Kidney (tissue), 13 donors: ENCODE measurements at regions not wholly inside any gene's neighbourhood (a gene's known extent, or its start where the extent isn't known, plus 50 kb on each side); places are given as distances from the start of the nearest gene placed in this dataset.

Source experiments
- DNase-seq, 5 donors: peaks; one replicate each; pipeline ENCODE4 v3.0.0-alpha.2; 2013 to 2020
- FAIRE-seq: peaks from 2 replicates; lab custom pipeline; 2012; peaks lifted over from hg19 to GRCh38; lab: Jason Lieb, UNC
- H3K27ac ChIP-seq, 2 donors: one replicate each; pipeline ENCODE4 v1.7.0; 2013; ENCODE audit warnings: low read depth in 2 of 2, low read length in 2 of 2, inconsistent platforms in 1 of 2
- H3K27me3 ChIP-seq: one replicate; pipeline ENCODE4 v1.7.1; 2013; ENCODE audit warnings: low read length, inconsistent platforms; ENCODE audit not compliant: control insufficient read depth, insufficient read depth
- H3K36me3 ChIP-seq, 3 donors: one replicate each; pipeline versions ENCODE4 v1.7.0 to v1.7.1; 2013; ENCODE audit warnings: low read length in 3 of 3, control low read depth in 1 of 3, inconsistent platforms in 1 of 3; ENCODE audit not compliant: insufficient read depth in 3 of 3, control insufficient read depth in 2 of 3
- H3K4me1 ChIP-seq, 3 donors: one replicate each; pipeline versions ENCODE4 v1.7.0 to v1.7.1; 2013; ENCODE audit warnings: low read length in 3 of 3, inconsistent platforms in 1 of 3, low read depth in 1 of 3; ENCODE audit not compliant: control insufficient read depth in 2 of 3, insufficient read depth in 2 of 3
- H3K4me3 ChIP-seq, 3 donors: one replicate each; pipeline versions ENCODE4 v1.7.0 to v1.8.1; 2013; ENCODE audit warnings: low read length in 3 of 3, control low read depth in 1 of 3, inconsistent platforms in 1 of 3
- H3K9ac ChIP-seq, 3 donors: one replicate each; pipeline versions ENCODE4 v1.7.0 to v1.7.1; 2013; ENCODE audit warnings: low read length in 3 of 3, control low read depth in 1 of 3, inconsistent platforms in 1 of 3
- H3K9me3 ChIP-seq, 3 donors: one replicate each; pipeline versions ENCODE4 v1.7.0 to v1.7.1; 2013; ENCODE audit warnings: low read length in 3 of 3, control low read depth in 1 of 3, inconsistent platforms in 1 of 3; ENCODE audit not compliant: control insufficient read depth in 2 of 3, insufficient read depth in 1 of 3
- CTCF ChIP-seq: IDR thresholded peaks from 3 replicates; pipeline ENCODE4 v1.5.1; 2012; ENCODE audit warnings: mild to moderate bottlenecking, moderate library complexity, borderline replicate concordance; ENCODE audit not compliant: insufficient read depth; ENCODE audit errors: extremely low read depth
- intact Hi-C: fragments of 100-400 bp; cut with DNase I; formaldehyde crosslinking; loops from one replicate; pipeline ENCODE4 v1.11.1; 2022
- donor health status: control.
- donor health status: control.
- donor health status: control.
- donor health status: control.
- donor health status: control.
- donor health status: DM: yes; HTN: yes; CAD: no.
- donor health status: Normal renal cell carcinoma (clear cell type).

- Histone ChIP-seq H3K36me3 (no peaks in the 10 kb centered on the region), H3K9me3 (no peaks in the 10 kb centered on the region), H3K4me1 (peaks cover 0 to 19% (median 18%) of the 10 kb centered on the region in 3 donors), H3K27ac (peak overlapping the region; percentile 8 to 23), H3K27me3 (peaks cover 2% of the 10 kb centered on the region), H3K4me3 (no peak overlapping the region), H3K9ac (peak overlapping the region in 1 of 3 donors; percentile 48)
- TF ChIP-seq CTCF, result peak; percentile 24
- FAIRE-seq (no peak), DNase-seq (peak in 4 of 5 donors; percentile 54 to 74 (median 62))
- intact Hi-C loops, result no loop called here
These were observed 122.4 kb downstream of the MRPL14 start for GRCh38 chr6:44004625-44005506.

DNA sequence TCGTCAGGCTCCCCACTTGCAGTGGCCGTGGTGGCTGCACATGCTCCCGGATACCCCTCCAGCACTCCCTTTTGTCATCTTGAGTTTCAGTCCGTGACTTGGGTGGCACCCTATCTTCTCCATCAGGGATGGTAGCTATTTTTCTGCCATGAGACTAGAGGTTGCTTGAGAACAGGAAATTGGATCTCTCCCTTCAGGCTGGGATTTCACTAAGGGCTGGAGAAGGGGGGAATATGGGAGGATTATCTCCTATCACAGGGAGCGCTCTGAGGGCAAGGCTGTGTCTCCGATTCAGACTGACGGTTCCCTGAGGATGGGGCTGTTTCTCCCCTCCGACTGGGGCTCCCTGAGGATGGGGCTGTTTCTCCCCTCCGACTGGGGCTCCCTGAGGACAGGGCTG is 123.1 kb downstream of the MRPL14 start:
- no peak overlapping the region for H3K9ac ChIP-seq
- no peak overlapping the region for H3K4me3 ChIP-seq
- peak overlapping the region; percentile 14 to 23 for H3K27ac ChIP-seq
- no peak for FAIRE-seq
- DNase-seq, result peak in 1 of 5 donors; percentile 43
- no peaks in the 10 kb centered on the region for H3K9me3 ChIP-seq
- peaks cover 2% of the 10 kb centered on the region for H3K27me3 ChIP-seq
- TF ChIP-seq CTCF, result no peak
- H3K4me1 ChIP-seq, result peaks cover 0 to 19% (median 18%) of the 10 kb centered on the region in 3 donors
- no peaks in the 10 kb centered on the region for H3K36me3 ChIP-seq
- intact Hi-C loops, result no loop called here

DNA sequence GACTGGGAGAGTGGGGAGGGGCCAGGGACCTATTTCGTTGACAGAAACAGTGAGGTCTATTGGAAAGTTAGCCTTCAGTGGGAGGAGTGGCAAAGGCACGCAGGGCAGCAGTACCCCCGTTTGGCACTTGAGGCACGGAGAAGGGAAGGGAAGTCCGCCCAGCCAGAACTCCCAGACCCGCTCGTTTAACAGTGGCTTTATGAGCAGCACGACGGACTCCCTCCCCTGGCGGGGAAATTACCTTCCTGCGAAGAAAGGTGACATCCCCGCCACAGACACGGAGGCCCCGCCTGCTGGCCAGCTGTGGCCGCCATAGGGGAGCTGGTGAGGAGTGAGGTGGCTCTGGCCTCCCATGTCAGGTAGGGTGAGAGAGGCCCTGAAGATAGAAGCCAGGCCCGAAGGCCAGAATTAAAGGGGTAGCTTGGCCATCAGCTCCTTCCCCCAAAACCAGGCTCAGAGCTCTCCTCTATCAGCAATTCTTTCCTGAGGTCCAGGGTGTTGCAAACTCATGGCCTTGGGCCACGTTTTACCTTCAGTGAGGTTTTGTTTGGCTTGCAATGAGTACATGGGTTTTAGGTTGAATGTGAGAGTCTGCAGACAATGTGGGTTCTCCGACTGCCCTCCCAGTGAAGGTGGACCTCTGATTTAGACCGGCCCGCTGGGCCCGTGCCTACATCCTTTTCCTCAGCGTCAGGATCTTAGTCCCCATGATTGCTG is 123.7 kb downstream of the MRPL14 start:
- TF ChIP-seq CTCF, result no peak
- Histone ChIP-seq H3K27ac (peak overlapping the region; percentile 61 to 81), H3K9ac (peak overlapping the region in 1 of 3 donors; percentile 71), H3K4me1 (peaks cover 0 to 19% (median 18%) of the 10 kb centered on the region in 3 donors), H3K27me3 (peaks cover 2% of the 10 kb centered on the region), H3K36me3 (no peaks in the 10 kb centered on the region), H3K9me3 (no peaks in the 10 kb centered on the region), H3K4me3 (peak overlapping the region in 1 of 3 donors; percentile 48)
- FAIRE-seq, result no peak
- DNase-seq, result peak in 4 of 5 donors; percentile 44 to 73 (median 66)
- intact Hi-C loops, result no loop called here
